Erythroblast (primary cell): ENCODE measurements at regions not wholly inside any gene's neighbourhood (a gene's known extent, or its start where the extent isn't known, plus 50 kb on each side); places are given as distances from the start of the nearest gene placed in this dataset.

Source experiments
- DNase-seq, 2 experiments: peaks; one replicate each; lab custom pipeline; 2025; lab: John Stamatoyannopoulos, UW
- GATA1 ChIP-seq: IDR thresholded peaks from 2 replicates; pipeline ENCODE4 v1.6.1; 2011; ENCODE audit warnings: low read depth, mild to moderate bottlenecking, control low read depth, low read length, moderate library complexity
- POLR2A ChIP-seq: IDR thresholded peaks from 2 replicates; pipeline ENCODE4 v1.6.1; 2011; ENCODE audit warnings: mild to moderate bottlenecking, low read length

DNA sequence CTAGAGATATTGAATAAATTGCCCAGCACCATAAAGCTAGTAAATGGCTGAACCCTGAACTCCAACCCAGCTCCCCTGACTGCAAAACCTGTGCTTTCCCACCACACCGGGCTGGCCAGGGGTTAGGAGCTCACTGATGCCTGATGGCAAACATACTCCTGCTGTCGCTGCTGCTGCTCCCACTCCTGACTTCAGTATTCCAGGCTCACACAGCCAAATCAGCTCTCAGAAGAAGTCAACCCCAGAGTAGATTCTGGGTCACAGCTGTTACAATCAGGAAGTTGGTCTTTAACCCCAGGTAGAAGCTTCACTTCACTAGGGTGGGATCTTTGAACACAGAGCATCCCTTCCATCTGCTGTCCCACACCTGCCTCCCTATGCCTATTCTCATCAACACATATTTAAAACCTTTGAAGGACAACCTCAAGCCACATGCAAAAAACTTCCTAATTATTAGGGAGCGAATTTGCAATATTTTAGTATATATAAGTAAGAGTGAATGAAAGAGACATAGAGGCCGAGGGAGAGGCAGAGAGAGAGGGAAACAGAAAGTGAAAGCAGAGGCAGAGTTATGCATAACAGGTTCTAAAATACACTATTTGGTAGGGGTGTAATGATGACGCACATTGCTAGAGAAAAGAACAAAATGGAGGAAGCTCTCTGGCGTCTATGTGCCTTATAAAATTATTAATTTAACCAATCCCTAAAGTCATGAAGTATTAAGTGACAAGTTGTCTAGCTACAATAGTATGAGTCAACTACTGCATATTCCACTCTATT is 99.4 kb upstream of the SERP2 start:
- DNase-seq = peak; percentile 72 to 75
- no peak for TF ChIP-seq GATA1
- TF ChIP-seq POLR2A = no peak

DNA sequence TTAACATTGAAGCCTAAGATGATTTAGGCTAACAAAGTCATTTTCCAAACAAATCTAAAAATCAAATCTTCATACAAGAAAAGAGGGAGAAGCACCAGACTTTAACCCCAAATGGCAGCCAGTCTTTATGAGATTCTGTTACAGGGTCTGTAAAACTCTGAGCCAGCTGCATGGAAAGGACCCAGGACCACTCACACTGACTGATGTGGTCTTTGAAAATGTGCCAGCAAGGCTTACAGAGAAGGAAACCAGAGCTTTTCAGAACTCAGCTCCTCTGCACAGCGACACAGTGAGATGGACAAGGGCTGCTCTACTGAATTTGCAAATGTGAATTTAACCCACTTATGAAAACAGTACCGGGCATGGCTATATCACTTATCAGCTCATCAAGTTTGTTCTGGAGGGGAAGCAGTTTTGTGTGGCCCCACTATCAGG is 98.8 kb upstream of the SERP2 start:
- DNase-seq = peak; percentile 45 to 49
- TF ChIP-seq POLR2A (no peak), GATA1 (no peak)

DNA sequence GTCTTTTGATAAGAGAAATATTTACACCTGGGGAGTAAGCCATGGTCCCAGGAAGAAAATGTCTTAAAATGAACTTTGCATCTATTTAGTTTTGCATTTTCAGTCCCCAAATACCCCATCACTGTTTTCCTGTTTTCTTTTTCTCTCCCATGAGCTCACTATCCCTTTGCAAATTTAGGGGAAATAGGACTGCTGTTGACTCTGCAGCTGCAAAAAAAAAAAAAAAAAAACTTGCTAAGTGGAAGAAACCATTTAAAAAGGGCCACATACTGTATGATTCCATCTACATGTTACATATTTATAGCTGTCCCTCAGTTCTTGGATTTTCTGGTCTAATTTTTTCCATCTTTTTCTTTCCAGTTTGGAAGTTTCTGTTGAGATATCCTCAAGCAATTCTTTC is 98.2 kb upstream of the SERP2 start:
- peak in 1 of 2 experiments; percentile 37 for DNase-seq
- TF ChIP-seq POLR2A = no peak
- TF ChIP-seq GATA1 = no peak

GRCh38 chr13:44276061-44276460 is 97.6 kb upstream of the SERP2 start:
- no peak for TF ChIP-seq POLR2A
- no peak for TF ChIP-seq GATA1
- DNase-seq = no peak

DNA sequence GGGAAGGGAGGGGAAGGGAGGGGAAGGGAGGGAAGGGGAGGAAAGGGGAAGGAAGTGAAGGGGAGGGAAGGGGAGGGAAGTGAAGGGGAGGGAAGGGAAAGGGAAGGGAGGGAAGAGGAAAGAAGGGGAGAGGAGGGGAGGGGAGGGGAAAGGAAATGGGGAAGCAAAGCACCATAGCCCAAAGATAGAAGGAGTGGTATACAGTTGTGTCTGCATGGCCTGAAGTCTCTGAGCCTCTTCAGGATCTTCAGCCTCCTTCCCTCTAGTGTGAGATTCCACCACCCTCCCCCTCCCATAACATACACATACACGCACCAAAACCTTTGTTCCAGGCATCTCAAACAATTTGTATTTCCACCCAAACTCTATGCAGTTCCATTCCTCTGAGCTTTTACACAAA is 96.2 kb upstream of the SERP2 start:
- no peak for DNase-seq
- no peak for TF ChIP-seq GATA1
- TF ChIP-seq POLR2A = no peak

DNA sequence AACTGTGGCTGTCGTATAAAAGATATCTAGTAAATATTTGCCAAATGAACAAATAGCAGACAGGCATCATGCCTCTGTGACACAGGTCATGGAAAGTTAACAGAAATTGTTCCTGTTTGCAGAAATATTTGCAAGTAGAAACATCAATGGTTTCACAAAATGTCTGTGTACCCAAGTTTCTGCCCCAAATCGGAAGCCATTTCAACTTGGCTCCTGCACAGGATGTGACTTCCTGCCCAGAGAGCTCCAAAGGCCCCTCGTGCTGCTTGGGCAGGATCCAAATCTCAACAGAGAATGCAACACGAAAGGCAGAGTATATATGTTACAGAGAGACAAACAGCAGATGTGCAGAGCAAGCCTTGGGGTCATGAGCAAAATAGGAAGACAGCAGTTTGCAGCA is 95.5 kb upstream of the SERP2 start:
- no peak for DNase-seq
- TF ChIP-seq GATA1 (no peak), POLR2A (no peak)

DNA sequence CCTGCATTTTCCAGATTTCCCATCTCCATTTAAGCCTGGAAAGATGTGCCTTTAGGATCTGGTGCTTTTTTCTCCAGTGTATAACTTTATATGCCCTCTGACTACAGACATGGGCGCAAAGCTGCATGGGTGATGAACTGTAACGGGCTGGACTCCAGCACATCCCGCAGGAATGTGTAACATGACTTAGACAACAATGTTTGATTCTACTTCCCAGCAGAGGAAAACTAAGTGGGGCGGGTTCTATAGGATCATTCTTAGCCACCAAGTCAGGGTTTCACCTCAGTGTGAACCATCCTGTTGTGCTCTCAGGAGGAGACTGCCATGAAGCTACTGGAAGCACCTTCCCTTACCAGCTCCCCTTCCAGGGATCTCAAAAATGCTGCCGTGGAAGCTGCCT is 93.2 kb upstream of the SERP2 start:
- DNase-seq = no peak

DNA sequence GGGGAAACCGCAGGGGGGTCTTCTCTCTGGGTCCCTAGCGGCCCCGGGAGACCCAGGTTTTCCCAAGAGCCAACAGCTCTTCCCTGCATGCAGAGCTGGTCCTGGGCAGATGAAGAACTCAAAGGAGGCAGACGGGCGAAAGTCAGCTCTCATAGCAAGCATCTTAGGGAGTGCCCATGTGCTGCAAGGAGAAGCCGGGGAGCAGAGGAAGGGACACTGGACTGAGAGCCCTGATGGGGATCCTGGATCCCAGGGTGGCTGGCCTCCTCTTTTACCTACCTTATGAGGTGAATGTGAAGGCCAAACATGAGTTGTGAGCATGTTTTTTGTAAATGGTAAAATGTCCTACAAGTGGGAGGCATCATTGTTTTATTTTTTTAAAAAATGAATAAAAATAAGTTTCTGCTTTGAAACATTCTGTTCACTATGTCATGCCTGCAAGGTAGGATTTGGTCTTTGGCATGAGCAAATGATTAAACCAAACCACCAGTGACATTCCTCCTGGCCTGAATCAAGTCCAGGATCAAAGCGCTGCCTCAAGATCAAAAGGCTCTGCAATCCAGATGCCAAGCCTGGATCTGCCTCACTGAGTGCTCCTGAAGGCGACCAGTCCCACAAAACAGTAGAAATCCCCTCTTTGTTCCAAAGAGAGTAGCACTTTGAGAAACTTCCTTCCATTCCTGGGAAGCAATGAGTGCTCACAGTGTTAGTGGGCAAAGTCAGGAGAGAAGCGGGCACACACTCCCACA is 92.2 kb upstream of the SERP2 start:
- TF ChIP-seq GATA1 = no peak
- TF ChIP-seq POLR2A = no peak
- no peak for DNase-seq

More for the DNA sequence above, 93.2 kb upstream of the SERP2 start:
- TF ChIP-seq GATA1 (no peak), POLR2A (no peak)

GRCh38 chr13:44283600-44283999 is 90.0 kb upstream of the SERP2 start:
- no peak for DNase-seq
- TF ChIP-seq POLR2A (no peak), GATA1 (no peak)

GRCh38 chr13:44287958-44288357 is 85.7 kb upstream of the SERP2 start:
- no peak for DNase-seq
- TF ChIP-seq POLR2A = no peak
- no peak for TF ChIP-seq GATA1

- no peak for DNase-seq
- TF ChIP-seq POLR2A (no peak), GATA1 (no peak)
These were observed 81.1 kb upstream of the SERP2 start for GRCh38 chr13:44292545-44292944.

DNA sequence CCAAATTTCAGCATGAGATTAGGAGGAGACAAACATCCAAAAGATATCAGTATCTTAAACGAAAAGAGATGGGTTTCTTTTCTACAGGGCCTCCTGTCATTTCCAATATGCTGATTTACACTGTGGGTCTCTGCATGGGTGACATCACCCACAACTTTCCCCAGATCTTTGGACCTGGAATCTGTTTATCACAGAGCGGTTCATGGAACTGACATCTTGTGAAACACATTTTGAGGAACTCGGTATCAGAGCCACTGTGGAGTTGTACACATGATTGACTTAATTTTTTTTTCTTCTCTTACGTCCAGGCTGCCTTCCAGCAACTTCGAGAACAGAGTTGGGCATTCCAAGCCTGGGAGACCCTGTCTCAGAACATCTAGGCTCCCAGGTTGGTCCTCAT is 80.2 kb upstream of the SERP2 start:
- no peak for DNase-seq
- TF ChIP-seq GATA1 (no peak), POLR2A (no peak)

DNA sequence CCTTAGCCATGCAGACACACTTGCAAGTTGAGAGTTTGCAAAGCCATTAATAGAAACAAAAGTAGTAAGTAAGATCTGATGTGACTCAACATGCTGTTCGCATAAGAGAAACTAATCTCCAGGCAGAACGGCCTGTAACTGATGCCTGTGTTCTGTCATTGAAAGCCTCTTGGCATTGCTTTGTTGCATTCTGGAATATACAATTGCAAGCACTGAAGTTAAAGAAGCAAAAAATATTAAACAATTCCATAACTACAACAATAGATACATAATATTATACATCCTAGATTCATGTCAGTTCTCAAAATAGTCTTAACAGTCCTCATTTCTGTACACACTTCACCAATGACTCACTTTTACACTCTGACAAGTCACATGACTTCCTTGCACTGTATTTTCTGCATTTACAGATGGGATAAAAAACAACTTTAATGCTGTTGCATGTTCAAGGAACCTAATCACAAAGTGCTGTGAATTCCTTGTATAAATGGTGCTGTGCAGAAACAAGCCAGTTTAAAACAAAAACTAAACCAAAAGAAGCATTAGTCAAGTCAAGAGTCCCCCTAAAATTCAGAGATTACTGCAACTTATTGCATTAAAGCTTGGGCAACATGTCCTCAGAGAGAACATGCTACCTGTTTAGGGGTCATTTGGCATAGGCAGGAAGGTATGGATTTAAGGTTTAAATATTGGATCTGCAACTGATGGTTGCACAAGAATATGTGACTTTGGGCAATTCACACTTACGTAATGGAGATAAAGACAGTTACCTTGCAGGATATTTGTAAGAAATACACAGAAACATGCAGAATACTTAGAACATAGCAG is 79.5 kb upstream of the SERP2 start:
- no peak for TF ChIP-seq POLR2A
- TF ChIP-seq GATA1 = no peak
- no peak for DNase-seq

DNA sequence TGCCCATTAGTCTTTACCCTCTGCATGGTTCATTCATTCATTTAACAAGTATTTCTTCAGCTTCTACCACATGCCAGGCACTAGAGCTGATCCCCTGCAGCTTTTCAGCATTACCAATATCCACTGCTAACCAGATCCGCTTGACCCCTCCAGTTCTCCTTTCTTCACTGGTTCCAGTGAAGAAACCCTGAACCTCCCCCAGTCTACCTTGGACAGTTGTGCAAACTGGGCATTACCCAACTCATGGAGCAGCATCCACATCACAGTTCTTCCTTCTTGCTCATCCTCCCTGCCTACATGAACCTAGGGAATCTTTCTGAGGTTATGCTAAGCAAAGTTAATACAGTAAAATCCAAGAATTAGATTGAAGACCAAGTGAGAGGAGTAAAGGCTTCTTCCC is 78.7 kb upstream of the SERP2 start:
- DNase-seq = no peak

More for the DNA sequence above, 78.7 kb upstream of the SERP2 start:
- TF ChIP-seq GATA1 (no peak), POLR2A (no peak)
